Loucy (cell line): ENCODE measurements at regions not wholly inside any gene's neighbourhood (a gene's known extent, or its start where the extent isn't known, plus 50 kb on each side); places are given as distances from the start of the nearest gene placed in this dataset.

Experiments
- EZH2phosphoT487 ChIP-seq: fragments of 200-600 bp; IDR thresholded peaks from 2 replicates; pipeline ENCODE4 v1.6.1; 2018; ENCODE audit warnings: antibody characterized with exemption, mild to moderate bottlenecking, moderate library complexity, borderline replicate concordance
- TF ChIP-seq, protein P1 (sequence below): fragments of 200-600 bp; sonication (generic); conservative IDR thresholded peaks from 2 replicates; pipeline ENCODE4 v1.5.1; 2014; ENCODE audit warnings: mild to moderate bottlenecking, antibody characterized with exemption, low read length

DNA sequence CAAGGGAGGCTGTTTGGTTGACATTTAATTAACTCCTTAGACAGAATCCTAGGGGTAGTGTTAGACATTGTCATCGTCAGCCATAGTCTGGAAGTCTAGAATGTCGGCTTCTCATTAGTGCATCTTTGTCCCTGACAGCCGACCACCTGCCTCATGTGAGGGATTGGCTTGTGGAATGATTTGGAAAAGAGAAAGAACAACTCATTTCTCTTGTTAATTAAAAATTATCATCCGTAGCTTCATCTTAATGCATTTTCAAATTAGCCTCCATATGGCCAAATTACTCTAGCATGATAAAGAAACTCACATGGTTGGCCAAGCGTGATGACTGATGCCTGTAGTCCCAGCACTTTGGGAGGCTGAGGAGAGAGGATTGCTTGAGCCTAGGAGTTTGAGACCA lies 97.7 kb upstream of the PARD3 start:
- TF ChIP-seq, protein P1, sequence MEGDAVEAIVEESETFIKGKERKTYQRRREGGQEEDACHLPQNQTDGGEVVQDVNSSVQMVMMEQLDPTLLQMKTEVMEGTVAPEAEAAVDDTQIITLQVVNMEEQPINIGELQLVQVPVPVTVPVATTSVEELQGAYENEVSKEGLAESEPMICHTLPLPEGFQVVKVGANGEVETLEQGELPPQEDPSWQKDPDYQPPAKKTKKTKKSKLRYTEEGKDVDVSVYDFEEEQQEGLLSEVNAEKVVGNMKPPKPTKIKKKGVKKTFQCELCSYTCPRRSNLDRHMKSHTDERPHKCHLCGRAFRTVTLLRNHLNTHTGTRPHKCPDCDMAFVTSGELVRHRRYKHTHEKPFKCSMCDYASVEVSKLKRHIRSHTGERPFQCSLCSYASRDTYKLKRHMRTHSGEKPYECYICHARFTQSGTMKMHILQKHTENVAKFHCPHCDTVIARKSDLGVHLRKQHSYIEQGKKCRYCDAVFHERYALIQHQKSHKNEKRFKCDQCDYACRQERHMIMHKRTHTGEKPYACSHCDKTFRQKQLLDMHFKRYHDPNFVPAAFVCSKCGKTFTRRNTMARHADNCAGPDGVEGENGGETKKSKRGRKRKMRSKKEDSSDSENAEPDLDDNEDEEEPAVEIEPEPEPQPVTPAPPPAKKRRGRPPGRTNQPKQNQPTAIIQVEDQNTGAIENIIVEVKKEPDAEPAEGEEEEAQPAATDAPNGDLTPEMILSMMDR: no peak
- no peak for TF ChIP-seq EZH2phosphoT487
